B cell (primary cell): ENCODE measurements at regions not wholly inside any gene's neighbourhood (a gene's known extent, or its start where the extent isn't known, plus 50 kb on each side); places are given as distances from the start of the nearest gene placed in this dataset.

ENCODE experiments used
- CTCF ChIP-seq: fragments of 200-600 bp; IDR thresholded peaks from one replicate; pipeline ENCODE4 v1.8.0; 2022; ENCODE audit warnings: antibody characterized with exemption, mild to moderate bottlenecking
- EZH2 ChIP-seq: IDR thresholded peaks from 2 replicates; pipeline ENCODE4 v1.6.1; 2012; ENCODE audit warnings: borderline replicate concordance, low read depth, mild to moderate bottlenecking, moderate library complexity, low read length; ENCODE audit not compliant: insufficient read depth, poor library complexity, severe bottlenecking

DNA sequence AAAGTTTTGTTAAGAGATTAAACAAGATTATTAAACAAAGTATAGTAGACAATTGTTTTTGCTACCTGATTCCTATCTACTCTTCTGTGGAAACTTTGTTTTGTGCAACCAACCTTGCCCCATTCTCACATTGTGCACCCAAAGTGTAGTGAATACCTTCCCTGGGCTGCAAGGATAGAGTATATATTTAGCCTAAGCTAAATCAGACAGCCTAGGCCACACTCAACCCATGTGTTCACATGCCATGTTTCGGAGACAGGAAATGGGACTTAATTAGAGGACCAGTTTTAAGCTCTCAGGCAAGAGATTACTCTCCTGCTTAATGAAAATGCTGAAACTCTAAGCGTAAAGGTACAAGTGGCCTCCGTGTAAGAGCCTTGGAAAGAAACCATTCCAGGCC lies 734.9 kb upstream of the USP15 start:
- TF ChIP-seq CTCF (no peak), EZH2 (no peak)
